NCI-H748 treated with DMSO at 0.1 percent for 48 hours (cell line): ENCODE measurements at regions not wholly inside any gene's neighbourhood (a gene's known extent, or its start where the extent isn't known, plus 50 kb on each side); places are given as distances from the start of the nearest gene placed in this dataset.
"Not testable (repeated sequence)": the region's sequence is repeated elsewhere in the genome, so short reads cannot be mapped to it uniquely, and the experiment has no call there.

Experiments
- DNase-seq: peaks from one replicate; lab custom pipeline; 2025; lab: John Stamatoyannopoulos, UW

- no peak for DNase-seq
Measured at GRCh38 chrX:102784550-102784949, 64.0 kb downstream of the GPRASP3 start.

DNA sequence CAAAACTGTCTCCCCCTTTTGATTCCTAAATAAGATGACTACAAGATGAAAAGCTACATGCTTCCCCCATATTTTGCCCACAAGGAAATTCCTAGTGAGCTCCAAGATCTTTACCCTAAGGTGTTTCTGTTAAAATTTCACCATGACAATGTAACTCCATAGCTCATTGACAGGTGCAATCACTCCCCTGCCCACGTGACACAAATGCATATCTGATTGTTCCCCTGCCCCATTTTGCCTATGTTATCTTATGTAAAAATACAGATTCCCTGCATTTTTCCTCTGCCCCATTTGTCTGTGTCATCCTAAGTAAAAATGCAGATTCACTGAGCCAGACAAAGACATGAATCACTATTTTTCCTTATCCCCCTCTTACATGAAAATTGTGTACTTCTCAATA is 66.7 kb downstream of the GPRASP3 start:
- no peak for DNase-seq

DNA sequence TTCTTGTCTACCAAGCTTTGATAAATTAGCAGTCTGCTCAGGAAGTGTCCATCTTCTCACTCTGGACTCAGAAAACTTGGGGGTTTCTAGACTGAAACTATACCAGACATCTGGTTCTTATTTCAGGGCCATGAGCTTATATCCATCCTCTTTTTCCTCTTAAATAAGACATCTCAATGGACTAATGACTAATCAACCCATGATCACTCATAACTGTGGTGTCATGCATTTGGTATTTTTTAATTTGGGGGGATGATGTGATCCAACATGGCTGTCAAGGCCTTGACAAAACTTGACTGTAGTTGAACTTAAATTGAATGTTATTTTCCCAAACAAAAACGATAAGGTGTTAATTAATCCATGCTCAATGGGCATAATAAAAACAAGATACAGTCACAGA is 87.8 kb downstream of the GPRASP3 start:
- DNase-seq = no peak

GRCh38 chrX:102818269-102818668 is 97.7 kb downstream of the GPRASP3 start:
- DNase-seq = not testable (repeated sequence)

- peak; percentile 3 for DNase-seq
Measured at GRCh38 chrX:102832661-102833060, 104.4 kb upstream of the RAB40AL start.

- no peak for DNase-seq
Measured at GRCh38 chrX:102833136-102833535, 103.9 kb upstream of the RAB40AL start.

DNA sequence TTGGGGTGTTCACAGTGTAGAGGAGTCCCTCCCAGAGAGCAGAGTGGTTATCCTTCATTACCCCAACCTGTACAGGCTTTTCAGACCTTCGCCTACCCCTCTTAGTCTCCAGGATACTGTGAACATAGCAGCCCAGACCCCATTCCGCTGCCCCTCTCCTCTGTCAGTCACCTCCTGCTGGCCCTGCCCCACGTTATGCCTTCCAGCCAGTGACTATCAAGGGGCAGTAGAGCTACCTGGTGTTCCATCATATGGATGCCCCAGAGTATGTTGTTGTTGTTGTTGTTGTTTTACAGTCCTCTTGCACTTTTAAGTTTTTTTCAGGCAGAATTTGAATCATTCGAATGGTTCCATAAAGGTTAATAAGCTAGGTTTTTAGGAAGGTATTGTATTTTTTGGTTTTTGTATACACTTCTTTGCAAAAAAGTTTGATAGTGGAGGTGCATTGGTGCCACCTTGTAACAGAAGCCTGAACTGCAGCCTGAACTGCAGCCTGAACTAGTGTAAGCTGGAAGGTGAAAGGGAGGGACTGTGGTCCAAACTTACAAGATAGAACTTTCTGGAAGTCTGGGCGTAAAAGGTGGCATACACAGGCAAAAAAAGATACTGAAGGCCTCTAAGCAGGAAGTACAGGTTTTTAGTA is 101.4 kb upstream of the RAB40AL start:
- DNase-seq = no peak

DNA sequence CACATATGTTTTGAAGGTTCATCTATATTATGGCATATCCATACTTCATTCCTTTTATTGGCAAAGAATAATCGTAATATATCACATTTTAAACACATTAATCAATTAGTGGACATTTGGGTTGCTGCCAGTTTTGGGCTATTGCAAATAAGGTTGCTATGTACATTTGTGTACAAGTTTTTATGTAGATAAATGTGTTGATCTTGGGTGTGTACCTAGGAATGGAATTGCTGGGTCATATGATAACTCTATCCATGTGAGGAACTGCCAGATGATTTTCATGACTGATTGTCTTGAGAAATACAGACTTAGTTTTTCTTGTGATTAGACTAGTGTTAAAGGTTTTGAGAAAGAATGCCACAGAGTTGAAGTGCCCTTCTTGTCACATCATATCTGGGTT is 99.2 kb upstream of the RAB40AL start:
- DNase-seq = no peak

GRCh38 chrX:102840871-102841705 is 96.0 kb upstream of the RAB40AL start:
- DNase-seq = no peak

GRCh38 chrX:102841706-102842003 is 95.4 kb upstream of the RAB40AL start:
- no peak for DNase-seq

- DNase-seq = no peak
Measured at GRCh38 chrX:102845020-102845419, 92.1 kb upstream of the RAB40AL start.

- DNase-seq = no peak
Measured at GRCh38 chrX:102846544-102847236, 90.4 kb upstream of the RAB40AL start.

- no peak for DNase-seq
Measured at GRCh38 chrX:102847362-102847761, 89.7 kb upstream of the RAB40AL start.

GRCh38 chrX:102849396-102849795 is 87.7 kb upstream of the RAB40AL start:
- no peak for DNase-seq

DNA sequence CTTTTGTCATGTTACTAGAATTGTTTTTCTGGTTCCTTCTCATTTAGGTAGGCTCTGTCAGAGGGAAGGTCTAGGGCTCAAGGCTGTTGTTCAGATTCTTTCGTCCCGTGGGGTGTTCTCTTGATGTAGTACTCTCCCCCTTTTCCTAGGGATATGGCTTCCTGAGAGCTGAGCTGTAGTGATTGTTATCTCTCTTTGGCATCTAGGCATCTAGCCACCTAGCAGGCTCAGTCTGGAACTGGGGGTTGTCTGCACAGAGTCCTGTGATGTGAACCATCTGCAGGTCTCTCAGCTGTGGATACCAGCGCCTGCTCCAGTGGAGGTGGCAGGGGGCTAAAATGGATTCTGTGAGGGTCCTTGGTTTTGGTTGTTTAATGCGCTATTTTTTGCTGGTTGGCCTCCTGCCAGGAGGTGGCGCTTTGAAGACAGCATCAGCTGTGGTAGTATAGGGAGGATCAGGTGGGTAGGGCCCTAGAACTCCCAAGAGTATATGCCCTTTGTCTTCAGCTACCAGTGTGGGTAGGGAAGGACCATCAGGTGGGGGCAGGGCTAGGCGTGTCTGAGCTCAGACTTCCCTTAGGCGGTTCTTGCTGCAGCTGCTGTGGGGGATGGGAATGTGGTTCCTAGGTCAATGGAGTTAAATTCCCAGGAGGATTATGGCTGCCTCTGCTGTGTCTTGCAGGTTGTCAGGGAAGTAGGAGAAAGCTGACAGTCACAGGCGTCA is 78.1 kb upstream of the RAB40AL start:
- DNase-seq = not testable (repeated sequence)

DNA sequence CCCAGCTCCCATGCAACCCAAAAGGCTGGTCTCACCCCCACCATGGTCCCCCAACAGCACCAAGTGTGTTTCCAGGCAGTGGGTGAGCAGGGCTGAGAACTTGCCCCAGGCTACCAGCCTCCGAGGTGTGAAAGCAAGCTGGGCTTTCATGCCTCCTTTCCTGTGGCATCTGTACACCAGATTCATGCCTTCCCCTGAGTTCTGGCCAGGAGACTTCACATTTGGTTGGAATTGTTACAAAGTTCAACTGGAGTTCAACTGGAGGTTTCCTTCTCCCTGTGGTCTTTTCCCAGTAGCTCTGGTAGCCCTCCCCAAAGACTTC is 77.6 kb upstream of the RAB40AL start:
- DNase-seq = no peak

GRCh38 chrX:102860235-102860634 is 76.8 kb upstream of the RAB40AL start:
- no peak for DNase-seq

GRCh38 chrX:102863735-102864134 is 73.3 kb upstream of the RAB40AL start:
- peak; percentile 61 for DNase-seq

GRCh38 chrX:102866981-102867656 is 70.0 kb upstream of the RAB40AL start:
- no peak for DNase-seq

DNA sequence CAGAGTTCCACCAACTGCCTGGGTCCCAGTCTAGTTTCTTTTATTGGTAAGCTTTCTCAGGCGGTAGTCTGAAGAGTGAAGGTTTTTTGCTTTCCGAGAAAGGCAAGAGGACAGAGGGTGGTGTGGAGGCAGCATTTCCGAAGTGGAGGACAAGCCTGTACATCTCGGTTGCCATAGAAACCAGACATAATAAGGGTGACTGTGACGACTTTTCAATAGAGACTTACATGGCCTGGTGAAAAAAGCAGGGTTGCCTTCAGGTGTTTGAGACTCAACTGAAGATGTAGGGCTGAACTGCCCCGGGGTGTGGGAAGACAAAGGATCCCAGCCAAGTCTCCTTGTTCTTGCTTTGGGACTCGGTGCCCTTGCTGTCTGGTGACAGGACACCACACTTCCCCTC is 53.6 kb upstream of the RAB40AL start:
- no peak for DNase-seq
